ENCODE measurements at regions not wholly inside any gene's neighbourhood (a gene's known extent, or its start where the extent isn't known, plus 50 kb on each side); places are given as distances from the start of the nearest gene placed in this dataset.

- no peak for DNase-seq (ENCODE audit: extremely low spot score)
- TF ChIP-seq ELF4 (IDR thresholded peaks at IDR 0.05) (no peak), FOXK2 (IDR thresholded peaks at IDR 0.05) (no peak), FOXM1 (IDR thresholded peaks at IDR 0.05; ENCODE audit: borderline replicate concordance) (no peak), LEF1 (IDR thresholded peaks at IDR 0.05; ENCODE audit: borderline replicate concordance) (no peak), SUZ12 (IDR thresholded peaks at IDR 0.05) (no peak), HDGF (IDR thresholded peaks at IDR 0.05; ENCODE audit: borderline replicate concordance) (no peak), BHLHE40 (IDR thresholded peaks at IDR 0.05; ENCODE audit: borderline replicate concordance) (no peak), SP1 (IDR thresholded peaks at IDR 0.05) (no peak), CTBP1 (IDR thresholded peaks at IDR 0.05; ENCODE audit: borderline replicate concordance) (no peak), PKNOX1 (IDR thresholded peaks at IDR 0.05) (no peak), FOXA1 (IDR thresholded peaks at IDR 0.05) (no peak), ARNT (IDR thresholded peaks at IDR 0.05) (no peak)
- CTCF ChIA-PET = no interaction called here
- POLR2A ChIA-PET = no interaction called here
Measured at GRCh38 chr10:125300937-125301336, 140.6 kb upstream of the CTBP2 start.

GRCh38 chr10:125299461-125299860 lies 139.1 kb upstream of the CTBP2 start:
- ChIA-PET POLR2A (interaction anchor here (1.5 kb wide), 1 partner anchor 139 kb away, joined by 5 read pairs; the partner anchor contains the start of gene CTBP2), CTCF (no interaction called here)
- TF ChIP-seq SUZ12 (IDR thresholded peaks at IDR 0.05) (no peak), FOXM1 (IDR thresholded peaks at IDR 0.05; ENCODE audit: borderline replicate concordance) (no peak), PKNOX1 (IDR thresholded peaks at IDR 0.05) (no peak), TARDBP (IDR thresholded peaks at IDR 0.05) (no peak), NFRKB (IDR thresholded peaks at IDR 0.05) (no peak), L3MBTL2 (conservative IDR thresholded peaks at IDR 0.05) (no peak), ZNF384 (IDR thresholded peaks at IDR 0.05) (no peak), SP1 (IDR thresholded peaks at IDR 0.05) (no peak), LEF1 (IDR thresholded peaks at IDR 0.05; ENCODE audit: borderline replicate concordance) (no peak), ARNT (IDR thresholded peaks at IDR 0.05) (no peak), FOXK2 (IDR thresholded peaks at IDR 0.05) (no peak), ELF4 (IDR thresholded peaks at IDR 0.05) (no peak), HDGF (IDR thresholded peaks at IDR 0.05; ENCODE audit: borderline replicate concordance) (no peak), FOXA1 (IDR thresholded peaks at IDR 0.05) (no peak), BHLHE40 (IDR thresholded peaks at IDR 0.05; ENCODE audit: borderline replicate concordance) (no peak), CTBP1 (IDR thresholded peaks at IDR 0.05; ENCODE audit: borderline replicate concordance) (no peak)
- no peak for DNase-seq (ENCODE audit: extremely low spot score)

- POLR2A ChIA-PET = no interaction called here
- CTCF ChIA-PET = no interaction called here
- DNase-seq (ENCODE audit: extremely low spot score) = no peak
- TF ChIP-seq CTBP1 (IDR thresholded peaks at IDR 0.05; ENCODE audit: borderline replicate concordance) (no peak), SUZ12 (IDR thresholded peaks at IDR 0.05) (no peak), FOXA1 (IDR thresholded peaks at IDR 0.05) (no peak), PKNOX1 (IDR thresholded peaks at IDR 0.05) (no peak)
Measured at GRCh38 chr10:125296598-125296997, 136.2 kb upstream of the CTBP2 start.

GRCh38 chr10:125294109-125294508 lies 133.7 kb upstream of the CTBP2 start:
- CTCF ChIA-PET = no interaction called here
- TF ChIP-seq SUZ12 (IDR thresholded peaks at IDR 0.05) = no peak
- TF ChIP-seq ARNT (IDR thresholded peaks at IDR 0.05) = no peak
- TF ChIP-seq LEF1 (IDR thresholded peaks at IDR 0.05; ENCODE audit: borderline replicate concordance) = no peak
- TF ChIP-seq CTBP1 (IDR thresholded peaks at IDR 0.05; ENCODE audit: borderline replicate concordance) = no peak
- TF ChIP-seq BHLHE40 (IDR thresholded peaks at IDR 0.05; ENCODE audit: borderline replicate concordance) = no peak
- no peak for TF ChIP-seq NFRKB (IDR thresholded peaks at IDR 0.05)
- no peak for TF ChIP-seq HDGF (IDR thresholded peaks at IDR 0.05; ENCODE audit: borderline replicate concordance)
- no peak for TF ChIP-seq ZNF384 (IDR thresholded peaks at IDR 0.05)
- POLR2A ChIA-PET = no interaction called here
- DNase-seq (ENCODE audit: extremely low spot score) = no peak

- no peak for DNase-seq (ENCODE audit: extremely low spot score)
- POLR2A ChIA-PET = no interaction called here
- CTCF ChIA-PET = no interaction called here
- TF ChIP-seq ELF4 (IDR thresholded peaks at IDR 0.05) (no peak), NFRKB (IDR thresholded peaks at IDR 0.05) (no peak), ARNT (IDR thresholded peaks at IDR 0.05) (no peak), PKNOX1 (IDR thresholded peaks at IDR 0.05) (no peak), LEF1 (IDR thresholded peaks at IDR 0.05; ENCODE audit: borderline replicate concordance) (no peak), SP1 (IDR thresholded peaks at IDR 0.05) (no peak), CTBP1 (IDR thresholded peaks at IDR 0.05; ENCODE audit: borderline replicate concordance) (no peak), BHLHE40 (IDR thresholded peaks at IDR 0.05; ENCODE audit: borderline replicate concordance) (no peak), TARDBP (IDR thresholded peaks at IDR 0.05) (no peak), L3MBTL2 (conservative IDR thresholded peaks at IDR 0.05) (no peak), ZNF384 (IDR thresholded peaks at IDR 0.05) (no peak), HDGF (IDR thresholded peaks at IDR 0.05; ENCODE audit: borderline replicate concordance) (no peak)
Measured at GRCh38 chr10:125291836-125292235, 131.5 kb upstream of the CTBP2 start.

GRCh38 chr10:125289461-125289860 lies 129.1 kb upstream of the CTBP2 start:
- ChIA-PET POLR2A (no interaction called here), CTCF (no interaction called here)
- no peak for DNase-seq (ENCODE audit: extremely low spot score)
- TF ChIP-seq LEF1 (IDR thresholded peaks at IDR 0.05; ENCODE audit: borderline replicate concordance) (no peak), L3MBTL2 (conservative IDR thresholded peaks at IDR 0.05) (no peak)
